ENCODE measurements at regions not wholly inside any gene's neighbourhood (a gene's known extent, or its start where the extent isn't known, plus 50 kb on each side); places are given as distances from the start of the nearest gene placed in this dataset.
A peak's percentile ranks its signal among the peaks of the same experiment; 100 is the strongest.

DNA sequence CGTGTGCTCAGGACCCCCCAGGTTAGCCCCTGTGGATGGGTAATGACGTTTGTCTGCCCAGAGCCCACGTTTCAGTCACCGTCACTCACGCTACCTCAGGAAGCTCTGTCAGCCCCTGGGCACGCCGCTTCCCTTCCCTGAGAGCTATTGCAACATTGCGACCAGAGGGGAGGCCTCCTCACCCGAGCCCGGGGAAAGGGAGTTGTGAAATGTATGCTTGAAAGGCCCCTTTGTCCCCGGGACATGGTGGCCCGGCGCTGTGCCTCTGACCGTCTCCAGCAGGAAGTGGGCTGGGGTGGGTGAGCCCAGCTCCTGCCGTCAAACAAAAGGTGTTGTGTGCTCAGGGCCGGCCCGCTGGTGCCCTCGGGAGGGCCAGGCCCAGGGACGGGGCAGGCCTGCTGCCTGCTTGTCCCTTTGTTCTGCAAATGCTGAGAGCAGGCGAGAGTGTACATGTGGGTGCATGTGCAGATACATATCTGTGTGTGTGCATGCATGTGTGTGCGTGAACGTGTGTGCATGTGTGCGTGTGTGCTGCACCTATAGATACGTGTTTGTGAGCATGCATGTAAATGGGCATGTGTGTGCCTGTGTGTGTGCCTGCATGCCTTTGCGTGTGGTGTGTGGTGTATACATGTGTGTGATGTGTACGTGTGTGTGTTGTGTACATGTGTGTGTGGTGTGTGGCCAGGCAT is 1125.0 kb downstream of the BRD1 start (continued):
- TF ChIP-seq ZNF609 (CRISPR knock-in tag; IDR thresholded peaks at IDR 0.05; ENCODE audit: borderline replicate concordance), result peak; percentile 85
- TF ChIP-seq PLRG1 (conservative IDR thresholded peaks at IDR 0.05), result no peak
- peak; percentile 80; the same call in 1 of the 2 replicates for TF ChIP-seq AHR (CRISPR knock-in tag; IDR thresholded peaks at IDR 0.05)
- no peak for TF ChIP-seq ZBTB46 (CRISPR knock-in tag; IDR thresholded peaks at IDR 0.05; ENCODE audit: borderline replicate concordance)
- peak; percentile 42; the same call in 1 of the 2 replicates for TF ChIP-seq BRCA1 (CRISPR knock-in tag; IDR thresholded peaks at IDR 0.05)
- TF ChIP-seq, protein P1, sequence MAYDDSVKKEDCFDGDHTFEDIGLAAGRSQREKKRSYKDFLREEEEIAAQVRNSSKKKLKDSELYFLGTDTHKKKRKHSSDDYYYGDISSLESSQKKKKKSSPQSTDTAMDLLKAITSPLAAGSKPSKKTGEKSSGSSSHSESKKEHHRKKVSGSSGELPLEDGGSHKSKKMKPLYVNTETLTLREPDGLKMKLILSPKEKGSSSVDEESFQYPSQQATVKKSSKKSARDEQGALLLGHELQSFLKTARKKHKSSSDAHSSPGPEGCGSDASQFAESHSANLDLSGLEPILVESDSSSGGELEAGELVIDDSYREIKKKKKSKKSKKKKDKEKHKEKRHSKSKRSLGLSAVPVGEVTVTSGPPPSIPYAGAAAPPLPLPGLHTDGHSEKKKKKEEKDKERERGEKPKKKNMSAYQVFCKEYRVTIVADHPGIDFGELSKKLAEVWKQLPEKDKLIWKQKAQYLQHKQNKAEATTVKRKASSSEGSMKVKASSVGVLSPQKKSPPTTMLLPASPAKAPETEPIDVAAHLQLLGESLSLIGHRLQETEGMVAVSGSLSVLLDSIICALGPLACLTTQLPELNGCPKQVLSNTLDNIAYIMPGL (CRISPR knock-in tag; IDR thresholded peaks at IDR 0.05; ENCODE audit: borderline replicate concordance in 1 of 2, low read depth in 1 of 2), result peak; percentile 74 to 80; a peak in 3 of 4 replicates
- peak; percentile 89 for TF ChIP-seq ZMYM3 (CRISPR knock-in tag; IDR thresholded peaks at IDR 0.05)
- TF ChIP-seq GATAD2A (CRISPR knock-in tag; IDR thresholded peaks at IDR 0.05), result peak; percentile 97
- TF ChIP-seq IKZF4 (CRISPR knock-in tag; IDR thresholded peaks at IDR 0.05; ENCODE audit: borderline replicate concordance, low read depth, not compliant biosample characterization), result no peak
- peak; percentile 95; the same call in 1 of the 2 replicates for TF ChIP-seq ZNF136 (CRISPR knock-in tag; IDR thresholded peaks at IDR 0.05; ENCODE audit: low read depth)
- TF ChIP-seq, protein P2, sequence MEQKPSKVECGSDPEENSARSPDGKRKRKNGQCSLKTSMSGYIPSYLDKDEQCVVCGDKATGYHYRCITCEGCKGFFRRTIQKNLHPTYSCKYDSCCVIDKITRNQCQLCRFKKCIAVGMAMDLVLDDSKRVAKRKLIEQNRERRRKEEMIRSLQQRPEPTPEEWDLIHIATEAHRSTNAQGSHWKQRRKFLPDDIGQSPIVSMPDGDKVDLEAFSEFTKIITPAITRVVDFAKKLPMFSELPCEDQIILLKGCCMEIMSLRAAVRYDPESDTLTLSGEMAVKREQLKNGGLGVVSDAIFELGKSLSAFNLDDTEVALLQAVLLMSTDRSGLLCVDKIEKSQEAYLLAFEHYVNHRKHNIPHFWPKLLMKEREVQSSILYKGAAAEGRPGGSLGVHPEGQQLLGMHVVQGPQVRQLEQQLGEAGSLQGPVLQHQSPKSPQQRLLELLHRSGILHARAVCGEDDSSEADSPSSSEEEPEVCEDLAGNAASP (CRISPR knock-in tag; IDR thresholded peaks at IDR 0.05; ENCODE audit: borderline replicate concordance), result peak; percentile 89
- peak; percentile 81; the same call in 1 of the 2 replicates for TF ChIP-seq NAIF1 (CRISPR knock-in tag; IDR thresholded peaks at IDR 0.05; ENCODE audit: borderline replicate concordance)
- TF ChIP-seq ZNF747 (CRISPR knock-in tag; IDR thresholded peaks at IDR 0.05; ENCODE audit: borderline replicate concordance), result peak; percentile 93
- TF ChIP-seq ZNF550 (CRISPR knock-in tag; IDR thresholded peaks at IDR 0.05; ENCODE audit: borderline replicate concordance), result no peak
- TF ChIP-seq, protein P3, sequence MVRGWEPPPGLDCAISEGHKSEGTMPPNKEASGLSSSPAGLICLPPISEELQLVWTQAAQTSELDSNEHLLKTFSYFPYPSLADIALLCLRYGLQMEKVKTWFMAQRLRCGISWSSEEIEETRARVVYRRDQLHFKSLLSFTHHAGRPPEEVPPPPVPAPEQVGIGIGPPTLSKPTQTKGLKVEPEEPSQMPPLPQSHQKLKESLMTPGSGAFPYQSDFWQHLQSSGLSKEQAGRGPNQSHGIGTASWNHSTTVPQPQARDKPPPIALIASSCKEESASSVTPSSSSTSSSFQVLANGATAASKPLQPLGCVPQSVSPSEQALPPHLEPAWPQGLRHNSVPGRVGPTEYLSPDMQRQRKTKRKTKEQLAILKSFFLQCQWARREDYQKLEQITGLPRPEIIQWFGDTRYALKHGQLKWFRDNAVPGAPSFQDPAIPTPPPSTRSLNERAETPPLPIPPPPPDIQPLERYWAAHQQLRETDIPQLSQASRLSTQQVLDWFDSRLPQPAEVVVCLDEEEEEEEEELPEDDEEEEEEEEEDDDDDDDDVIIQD (CRISPR knock-in tag; IDR thresholded peaks at IDR 0.05; ENCODE audit: low read depth), result peak; percentile 53; the same call in 1 of the 2 replicates
- 0 out of 2 replicates have a peak, but pooled peaks have one; percentile 22 for TF ChIP-seq ZNF234 (CRISPR knock-in tag; conservative IDR thresholded peaks at IDR 0.05)

All from HepG2 (cell line).